ENCODE measurements at regions not wholly inside any gene's neighbourhood (a gene's known extent, or its start where the extent isn't known, plus 50 kb on each side); places are given as distances from the start of the nearest gene placed in this dataset.

DNA sequence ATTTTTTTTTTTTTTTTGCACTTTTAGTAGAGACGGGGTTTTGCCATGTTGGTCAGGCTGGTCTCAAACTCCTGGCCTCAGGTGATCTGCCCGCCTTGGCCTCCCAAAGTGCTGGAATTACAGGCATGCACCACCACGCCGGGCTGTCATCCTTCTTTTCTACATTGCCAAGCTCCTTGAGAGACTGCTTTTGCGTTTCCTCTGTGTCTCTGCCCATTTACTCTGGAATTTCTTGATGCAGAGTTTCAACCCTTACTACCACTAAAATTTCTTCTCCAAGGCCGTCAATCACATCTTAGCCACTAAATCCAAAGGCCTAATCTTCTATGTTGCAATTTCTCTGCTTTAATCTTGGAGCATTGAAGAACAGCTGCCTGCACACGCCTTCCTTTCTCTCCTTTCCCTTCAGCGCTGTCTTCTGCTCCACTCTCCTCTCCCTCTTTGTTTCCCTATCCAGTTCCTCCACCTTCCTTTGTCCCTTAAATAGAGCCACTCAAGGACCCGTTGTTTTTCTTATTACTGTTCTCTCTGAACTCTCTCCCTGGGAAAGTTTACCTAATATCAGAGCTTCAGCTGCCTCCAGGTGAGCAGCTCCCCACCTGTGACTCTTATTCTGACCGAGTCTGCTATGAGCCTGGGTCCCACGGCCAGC is 98.8 kb downstream of the SLC35B3 start:
- TF ChIP-seq EP300 (IDR thresholded peaks at IDR 0.05), result no peak
- no peak for TF ChIP-seq POLR2AphosphoS5 (IDR thresholded peaks at IDR 0.05)
- TF ChIP-seq, protein P1, sequence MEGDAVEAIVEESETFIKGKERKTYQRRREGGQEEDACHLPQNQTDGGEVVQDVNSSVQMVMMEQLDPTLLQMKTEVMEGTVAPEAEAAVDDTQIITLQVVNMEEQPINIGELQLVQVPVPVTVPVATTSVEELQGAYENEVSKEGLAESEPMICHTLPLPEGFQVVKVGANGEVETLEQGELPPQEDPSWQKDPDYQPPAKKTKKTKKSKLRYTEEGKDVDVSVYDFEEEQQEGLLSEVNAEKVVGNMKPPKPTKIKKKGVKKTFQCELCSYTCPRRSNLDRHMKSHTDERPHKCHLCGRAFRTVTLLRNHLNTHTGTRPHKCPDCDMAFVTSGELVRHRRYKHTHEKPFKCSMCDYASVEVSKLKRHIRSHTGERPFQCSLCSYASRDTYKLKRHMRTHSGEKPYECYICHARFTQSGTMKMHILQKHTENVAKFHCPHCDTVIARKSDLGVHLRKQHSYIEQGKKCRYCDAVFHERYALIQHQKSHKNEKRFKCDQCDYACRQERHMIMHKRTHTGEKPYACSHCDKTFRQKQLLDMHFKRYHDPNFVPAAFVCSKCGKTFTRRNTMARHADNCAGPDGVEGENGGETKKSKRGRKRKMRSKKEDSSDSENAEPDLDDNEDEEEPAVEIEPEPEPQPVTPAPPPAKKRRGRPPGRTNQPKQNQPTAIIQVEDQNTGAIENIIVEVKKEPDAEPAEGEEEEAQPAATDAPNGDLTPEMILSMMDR (IDR thresholded peaks at IDR 0.05), result no peak
- TF ChIP-seq POLR2A (IDR thresholded peaks at IDR 0.05), result no peak
- 81% methylated on average over 11 of the region's 11 CpGs for WGBS
- H3K4me1 ChIP-seq, result no peaks in the 10 kb centered on the region
- no peak for DNase-seq (ENCODE audit: low spot score in 2 of 2)
- H3K4me3 ChIP-seq, result no peak overlapping the region
- H3K27me3 ChIP-seq, result no peaks in the 10 kb centered on the region
- H3K9me3 ChIP-seq, result no peaks in the 10 kb centered on the region
- H3K27ac ChIP-seq, result no peak overlapping the region
- no peaks in the 10 kb centered on the region for H3K36me3 ChIP-seq

- H3K4me3 ChIP-seq, result no peak overlapping the region
- TF ChIP-seq POLR2AphosphoS5 (IDR thresholded peaks at IDR 0.05) (no peak), EP300 (IDR thresholded peaks at IDR 0.05) (no peak), POLR2A (IDR thresholded peaks at IDR 0.05) (no peak)
- TF ChIP-seq, protein P1 (IDR thresholded peaks at IDR 0.05), result no peak
- no peaks in the 10 kb centered on the region for H3K27me3 ChIP-seq
- H3K9me3 ChIP-seq, result no peaks in the 10 kb centered on the region
- H3K36me3 ChIP-seq, result no peaks in the 10 kb centered on the region
- no peaks in the 10 kb centered on the region for H3K4me1 ChIP-seq
- no peak overlapping the region for H3K27ac ChIP-seq
- DNase-seq (ENCODE audit: low spot score in 2 of 2), result no peak
- WGBS, result 94% methylated on average over 7 of the region's 7 CpGs
These were observed 99.4 kb downstream of the SLC35B3 start for GRCh38 chr6:8335896-8336295.

- WGBS, result 97% methylated on average over 1 of the region's 1 CpG
- H3K36me3 ChIP-seq, result no peaks in the 10 kb centered on the region
These were observed 100.0 kb downstream of the SLC35B3 start for GRCh38 chr6:8335381-8335780.

DNA sequence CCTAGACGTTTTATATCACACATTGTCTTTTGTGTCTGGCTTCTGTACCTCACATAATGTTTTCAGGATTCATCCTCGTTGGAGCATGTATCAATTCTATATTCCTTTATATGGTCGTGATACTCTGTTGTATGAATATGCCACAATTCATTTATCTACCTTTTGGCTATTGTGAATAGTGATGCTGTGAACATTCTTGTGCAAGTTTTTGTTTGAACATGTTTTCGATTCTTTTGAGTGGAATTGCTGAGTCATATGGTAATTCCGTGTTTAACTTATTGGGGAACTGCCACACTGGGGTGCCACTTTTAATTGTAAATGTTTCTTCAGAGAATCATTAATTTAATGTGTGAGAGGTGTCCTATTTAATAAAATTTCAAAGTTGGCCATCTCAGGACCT is 101.2 kb downstream of the SLC35B3 start:
- TF ChIP-seq, protein P1 (IDR thresholded peaks at IDR 0.05), result no peak
- TF ChIP-seq EP300 (IDR thresholded peaks at IDR 0.05) (no peak), POLR2AphosphoS5 (IDR thresholded peaks at IDR 0.05) (no peak), POLR2A (IDR thresholded peaks at IDR 0.05) (no peak)
- 42% methylated on average over 5 of the region's 5 CpGs for WGBS
- H3K27ac ChIP-seq, result no peak overlapping the region

More at GRCh38 chr6:8335381-8335780, 100.0 kb downstream of the SLC35B3 start:
- no peaks in the 10 kb centered on the region for H3K4me1 ChIP-seq
- no peaks in the 10 kb centered on the region for H3K27me3 ChIP-seq
- TF ChIP-seq EP300 (IDR thresholded peaks at IDR 0.05) (no peak), POLR2AphosphoS5 (IDR thresholded peaks at IDR 0.05) (no peak), POLR2A (IDR thresholded peaks at IDR 0.05) (no peak)
- TF ChIP-seq, protein P1 (IDR thresholded peaks at IDR 0.05), result no peak
- H3K27ac ChIP-seq, result no peak overlapping the region
- no peaks in the 10 kb centered on the region for H3K9me3 ChIP-seq
- DNase-seq (ENCODE audit: low spot score in 2 of 2), result no peak
- H3K4me3 ChIP-seq, result no peak overlapping the region

GRCh38 chr6:8329562-8329961 is 105.8 kb downstream of the SLC35B3 start:
- Histone ChIP-seq H3K9me3 (no peaks in the 10 kb centered on the region), H3K4me1 (no peaks in the 10 kb centered on the region), H3K27ac (no peak overlapping the region), H3K27me3 (no peaks in the 10 kb centered on the region), H3K36me3 (no peaks in the 10 kb centered on the region), H3K4me3 (no peak overlapping the region)
- 60% methylated on average over 8 of the region's 8 CpGs for WGBS
- no peak for TF ChIP-seq POLR2AphosphoS5 (IDR thresholded peaks at IDR 0.05)
- TF ChIP-seq POLR2A (IDR thresholded peaks at IDR 0.05), result no peak
- TF ChIP-seq EP300 (IDR thresholded peaks at IDR 0.05), result no peak
- TF ChIP-seq, protein P1 (IDR thresholded peaks at IDR 0.05), result no peak
- DNase-seq (ENCODE audit: low spot score in 2 of 2), result no peak

More for the DNA sequence above, 101.2 kb downstream of the SLC35B3 start:
- H3K4me3 ChIP-seq, result no peak overlapping the region
- no peaks in the 10 kb centered on the region for H3K27me3 ChIP-seq
- no peak for DNase-seq (ENCODE audit: low spot score in 2 of 2)
- no peaks in the 10 kb centered on the region for H3K4me1 ChIP-seq
- H3K9me3 ChIP-seq, result no peaks in the 10 kb centered on the region
- H3K36me3 ChIP-seq, result no peaks in the 10 kb centered on the region
